ENCODE measurements at regions not wholly inside any gene's neighbourhood (a gene's known extent, or its start where the extent isn't known, plus 50 kb on each side); places are given as distances from the start of the nearest gene placed in this dataset.

- H2BK5ac ChIP-seq (ENCODE audit: insufficient read length, low read length) = no peak overlapping the region
- H3K4ac ChIP-seq (ENCODE audit: low read depth, low read length) = no peak overlapping the region
Observed at GRCh38 chr18:30650499-30650898, 392.0 kb downstream of the DSC3 start.

More at GRCh38 chr18:30650499-30650898, 392.0 kb downstream of the DSC3 start:
- H3K18ac ChIP-seq (ENCODE audit: insufficient read length, low read depth, low read length) = no peak overlapping the region
- H4K8ac ChIP-seq (replicated peaks; ENCODE audit: insufficient read length, low read depth, low read length) = no peak overlapping the region
- Mint-ChIP-seq H3K4me3 (no peak overlapping the region), H3K9me3 (no peaks in the 10 kb centered on the region; a peak in 1 of 5 replicates), H3K36me3 (ENCODE audit: insufficient read depth in 1 of 3, low read depth in 3 of 3) (no peaks in the 10 kb centered on the region), H3K27ac (no peak overlapping the region), H3K4me1 (no peaks in the 10 kb centered on the region; a peak in 2 of 4 replicates), H3K27me3 (ENCODE audit: low read depth) (no peaks in the 10 kb centered on the region)
- no peak overlapping the region for H2BK12ac ChIP-seq (ENCODE audit: insufficient read length, low read depth, low read length)
- H4K5ac ChIP-seq (ENCODE audit: insufficient read length, low read depth, low read length) = no peak overlapping the region
- H4K91ac ChIP-seq (ENCODE audit: insufficient read length, low read depth, low read length) = no peak overlapping the region
- H3K14ac ChIP-seq (ENCODE audit: insufficient read depth, low read length) = no peak overlapping the region
- no peak overlapping the region for H2AFZ ChIP-seq (ENCODE audit: low read length)
- no peak overlapping the region for H3K9ac ChIP-seq (ENCODE audit: extremely low read depth, insufficient read length, low read length)
- no peaks in the 10 kb centered on the region for H3K23me2 ChIP-seq (ENCODE audit: insufficient read length, low read depth, low read length, poor library complexity, severe bottlenecking)
- DNase-seq = no peak
- no peak overlapping the region for H3T11ph ChIP-seq (ENCODE audit: low read length)
- H3K79me2 ChIP-seq (ENCODE audit: insufficient read depth, low read length) = no peaks in the 10 kb centered on the region
- no peak overlapping the region for H3K4me2 ChIP-seq (ENCODE audit: insufficient read depth, insufficient read length, low read length)
- H3K56ac ChIP-seq (ENCODE audit: insufficient read length, low read depth, low read length) = no peak overlapping the region
- H2BK120ac ChIP-seq (ENCODE audit: low read depth, low read length, poor library complexity, severe bottlenecking) = no peak overlapping the region
- H3K27me3 ChIP-seq (ENCODE audit: insufficient read depth, low read length) = no peaks in the 10 kb centered on the region
- TF ChIP-seq, protein P1, sequence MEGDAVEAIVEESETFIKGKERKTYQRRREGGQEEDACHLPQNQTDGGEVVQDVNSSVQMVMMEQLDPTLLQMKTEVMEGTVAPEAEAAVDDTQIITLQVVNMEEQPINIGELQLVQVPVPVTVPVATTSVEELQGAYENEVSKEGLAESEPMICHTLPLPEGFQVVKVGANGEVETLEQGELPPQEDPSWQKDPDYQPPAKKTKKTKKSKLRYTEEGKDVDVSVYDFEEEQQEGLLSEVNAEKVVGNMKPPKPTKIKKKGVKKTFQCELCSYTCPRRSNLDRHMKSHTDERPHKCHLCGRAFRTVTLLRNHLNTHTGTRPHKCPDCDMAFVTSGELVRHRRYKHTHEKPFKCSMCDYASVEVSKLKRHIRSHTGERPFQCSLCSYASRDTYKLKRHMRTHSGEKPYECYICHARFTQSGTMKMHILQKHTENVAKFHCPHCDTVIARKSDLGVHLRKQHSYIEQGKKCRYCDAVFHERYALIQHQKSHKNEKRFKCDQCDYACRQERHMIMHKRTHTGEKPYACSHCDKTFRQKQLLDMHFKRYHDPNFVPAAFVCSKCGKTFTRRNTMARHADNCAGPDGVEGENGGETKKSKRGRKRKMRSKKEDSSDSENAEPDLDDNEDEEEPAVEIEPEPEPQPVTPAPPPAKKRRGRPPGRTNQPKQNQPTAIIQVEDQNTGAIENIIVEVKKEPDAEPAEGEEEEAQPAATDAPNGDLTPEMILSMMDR (conservative IDR thresholded peaks at IDR 0.05) = no peak
- H2BK20ac ChIP-seq (ENCODE audit: low read depth, low read length, poor library complexity, severe bottlenecking) = no peak overlapping the region
- no peak overlapping the region for H2BK15ac ChIP-seq (ENCODE audit: low read depth, low read length)
- H3K23ac ChIP-seq (ENCODE audit: insufficient read length, low read depth, low read length) = no peak overlapping the region
- no peaks in the 10 kb centered on the region for H4K20me1 ChIP-seq (ENCODE audit: control insufficient read depth, insufficient read depth, insufficient read length)
- H3K9me3 ChIP-seq (ENCODE audit: control insufficient read depth, low read depth, low read length) = no peaks in the 10 kb centered on the region
- H2AK5ac ChIP-seq (ENCODE audit: insufficient read length, low read length) = no peak overlapping the region
- no peak overlapping the region for H3K27ac ChIP-seq (ENCODE audit: insufficient read length, low read depth, low read length)
- no peaks in the 10 kb centered on the region for H3K4me1 ChIP-seq (ENCODE audit: insufficient read depth, low read length)
- no peaks in the 10 kb centered on the region for H3K79me1 ChIP-seq (ENCODE audit: insufficient read depth, low read depth, low read length, poor library complexity, severe bottlenecking)
